ENCODE measurements at regions not wholly inside any gene's neighbourhood (a gene's known extent, or its start where the extent isn't known, plus 50 kb on each side); places are given as distances from the start of the nearest gene placed in this dataset.

DNA sequence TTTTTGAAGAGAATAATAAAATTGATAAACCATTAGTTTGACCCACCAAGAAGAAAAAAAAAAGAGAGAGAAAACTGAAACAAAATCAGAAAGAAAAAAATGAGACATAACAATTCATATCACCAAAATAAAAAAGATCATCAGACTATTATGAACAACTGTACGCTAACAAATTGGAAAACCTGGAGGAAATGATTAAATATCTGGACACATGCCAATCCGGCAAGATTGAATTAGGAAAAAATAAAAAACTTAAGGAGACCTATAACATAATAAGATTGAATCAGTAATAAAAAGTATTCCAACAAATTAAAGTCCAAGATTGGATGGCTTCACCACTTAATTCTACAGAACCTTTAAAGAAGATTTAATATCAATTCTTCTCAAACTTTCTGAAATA, 136.7 kb downstream of the CASP12 start:
- Histone ChIP-seq H3K9me3 (ENCODE audit: insufficient read depth, low read depth, low read length) (no peaks in the 10 kb centered on the region), H3K4me1 (ENCODE audit: insufficient read depth, low read length) (no peaks in the 10 kb centered on the region), H3K4me2 (ENCODE audit: low read length) (no peak overlapping the region), H2AFZ (ENCODE audit: low read depth, low read length) (no peak overlapping the region), H3K79me2 (ENCODE audit: insufficient read depth, low read length) (no peaks in the 10 kb centered on the region), H3K9ac (ENCODE audit: low read length) (no peak overlapping the region), H4K20me1 (ENCODE audit: insufficient read depth, low read length) (no peaks in the 10 kb centered on the region), H3K27ac (ENCODE audit: low read depth, low read length) (no peak overlapping the region), H3K27me3 (ENCODE audit: insufficient read depth, low read length) (no peaks in the 10 kb centered on the region), H3K4me3 (ENCODE audit: insufficient read depth, low read depth, low read length) (no peak overlapping the region), H3K36me3 (ENCODE audit: insufficient read depth, low read length) (no peaks in the 10 kb centered on the region)
- Mint-ChIP-seq H3K9me3 (ENCODE audit: unreplicated experiment) (peaks cover 2% of the 10 kb centered on the region), H3K4me1 (ENCODE audit: low read depth, unreplicated experiment) (peaks cover 2% of the 10 kb centered on the region), H3K36me3 (ENCODE audit: low read depth, unreplicated experiment) (no peaks in the 10 kb centered on the region), H3K27me3 (ENCODE audit: low read depth, unreplicated experiment) (no peaks in the 10 kb centered on the region), H3K4me3 (ENCODE audit: unreplicated experiment) (no peak overlapping the region), H3K27ac (ENCODE audit: unreplicated experiment) (no peak overlapping the region)
- TF ChIP-seq, protein P1, sequence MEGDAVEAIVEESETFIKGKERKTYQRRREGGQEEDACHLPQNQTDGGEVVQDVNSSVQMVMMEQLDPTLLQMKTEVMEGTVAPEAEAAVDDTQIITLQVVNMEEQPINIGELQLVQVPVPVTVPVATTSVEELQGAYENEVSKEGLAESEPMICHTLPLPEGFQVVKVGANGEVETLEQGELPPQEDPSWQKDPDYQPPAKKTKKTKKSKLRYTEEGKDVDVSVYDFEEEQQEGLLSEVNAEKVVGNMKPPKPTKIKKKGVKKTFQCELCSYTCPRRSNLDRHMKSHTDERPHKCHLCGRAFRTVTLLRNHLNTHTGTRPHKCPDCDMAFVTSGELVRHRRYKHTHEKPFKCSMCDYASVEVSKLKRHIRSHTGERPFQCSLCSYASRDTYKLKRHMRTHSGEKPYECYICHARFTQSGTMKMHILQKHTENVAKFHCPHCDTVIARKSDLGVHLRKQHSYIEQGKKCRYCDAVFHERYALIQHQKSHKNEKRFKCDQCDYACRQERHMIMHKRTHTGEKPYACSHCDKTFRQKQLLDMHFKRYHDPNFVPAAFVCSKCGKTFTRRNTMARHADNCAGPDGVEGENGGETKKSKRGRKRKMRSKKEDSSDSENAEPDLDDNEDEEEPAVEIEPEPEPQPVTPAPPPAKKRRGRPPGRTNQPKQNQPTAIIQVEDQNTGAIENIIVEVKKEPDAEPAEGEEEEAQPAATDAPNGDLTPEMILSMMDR (IDR thresholded peaks at IDR 0.05; ENCODE audit: insufficient read depth, low read depth, low read length), result no peak
- no peak for TF ChIP-seq EZH2 (IDR thresholded peaks at IDR 0.05; ENCODE audit: insufficient read depth, low read length)
- DNase-seq (ENCODE audit: low read depth) (no peak), FAIRE-seq (no peak)

DNA sequence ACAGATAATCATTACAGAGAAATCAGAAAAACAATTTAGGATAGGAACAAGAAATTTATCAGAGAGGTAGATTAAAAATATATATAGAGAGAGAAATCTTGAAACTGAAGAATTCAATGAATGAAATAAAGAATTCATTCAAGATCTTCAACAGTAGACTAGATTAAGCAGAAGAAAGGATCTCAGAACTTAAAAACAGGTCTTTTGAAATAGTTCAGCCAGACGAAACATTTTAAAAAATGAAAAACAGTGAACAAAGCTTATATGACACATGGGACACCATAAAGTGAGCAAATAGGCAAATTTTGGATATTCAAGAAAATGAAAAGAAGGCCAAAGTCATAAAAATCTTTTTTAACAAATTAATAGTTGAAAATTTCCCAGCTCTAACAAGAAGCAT, 138.8 kb downstream of the CASP12 start:
- Histone ChIP-seq H3K79me2 (ENCODE audit: insufficient read depth, low read length) (no peaks in the 10 kb centered on the region), H3K4me1 (ENCODE audit: insufficient read depth, low read length) (no peaks in the 10 kb centered on the region), H3K9me3 (ENCODE audit: insufficient read depth, low read depth, low read length) (no peaks in the 10 kb centered on the region), H2AFZ (ENCODE audit: low read depth, low read length) (no peak overlapping the region), H3K9ac (ENCODE audit: low read length) (no peak overlapping the region), H3K36me3 (ENCODE audit: insufficient read depth, low read length) (no peaks in the 10 kb centered on the region), H3K27ac (ENCODE audit: low read depth, low read length) (no peak overlapping the region), H4K20me1 (ENCODE audit: insufficient read depth, low read length) (no peaks in the 10 kb centered on the region), H3K4me2 (ENCODE audit: low read length) (no peak overlapping the region), H3K27me3 (ENCODE audit: insufficient read depth, low read length) (no peaks in the 10 kb centered on the region), H3K4me3 (ENCODE audit: insufficient read depth, low read depth, low read length) (no peak overlapping the region)
- FAIRE-seq, result no peak
- peaks cover 2% of the 10 kb centered on the region for H3K9me3 Mint-ChIP-seq (ENCODE audit: unreplicated experiment)
- no peak overlapping the region for H3K4me3 Mint-ChIP-seq (ENCODE audit: unreplicated experiment)
- TF ChIP-seq, protein P1 (IDR thresholded peaks at IDR 0.05; ENCODE audit: insufficient read depth, low read depth, low read length), result no peak
- TF ChIP-seq EZH2 (IDR thresholded peaks at IDR 0.05; ENCODE audit: insufficient read depth, low read length), result no peak
- no peak for DNase-seq (ENCODE audit: low read depth)
- no peak overlapping the region for H3K27ac Mint-ChIP-seq (ENCODE audit: unreplicated experiment)
- no peaks in the 10 kb centered on the region for H3K27me3 Mint-ChIP-seq (ENCODE audit: low read depth, unreplicated experiment)
- no peaks in the 10 kb centered on the region for H3K4me1 Mint-ChIP-seq (ENCODE audit: low read depth, unreplicated experiment)
- H3K36me3 Mint-ChIP-seq (ENCODE audit: low read depth, unreplicated experiment), result no peaks in the 10 kb centered on the region

GRCh38 chr11:104738918-104739317, 159.3 kb downstream of the CASP12 start:
- Mint-ChIP-seq H3K27ac (ENCODE audit: unreplicated experiment) (no peak overlapping the region), H3K4me3 (ENCODE audit: unreplicated experiment) (no peak overlapping the region), H3K9me3 (ENCODE audit: unreplicated experiment) (no peaks in the 10 kb centered on the region), H3K4me1 (ENCODE audit: low read depth, unreplicated experiment) (no peaks in the 10 kb centered on the region), H3K36me3 (ENCODE audit: low read depth, unreplicated experiment) (no peaks in the 10 kb centered on the region), H3K27me3 (ENCODE audit: low read depth, unreplicated experiment) (no peaks in the 10 kb centered on the region)
- Histone ChIP-seq H2AFZ (ENCODE audit: low read depth, low read length) (no peak overlapping the region), H3K4me3 (ENCODE audit: insufficient read depth, low read depth, low read length) (no peak overlapping the region), H3K36me3 (ENCODE audit: insufficient read depth, low read length) (no peaks in the 10 kb centered on the region), H3K27me3 (ENCODE audit: insufficient read depth, low read length) (no peaks in the 10 kb centered on the region), H3K4me2 (ENCODE audit: low read length) (no peak overlapping the region), H3K4me1 (ENCODE audit: insufficient read depth, low read length) (no peaks in the 10 kb centered on the region), H3K79me2 (ENCODE audit: insufficient read depth, low read length) (no peaks in the 10 kb centered on the region), H3K27ac (ENCODE audit: low read depth, low read length) (no peak overlapping the region), H3K9me3 (ENCODE audit: insufficient read depth, low read depth, low read length) (no peaks in the 10 kb centered on the region), H4K20me1 (ENCODE audit: insufficient read depth, low read length) (no peaks in the 10 kb centered on the region), H3K9ac (ENCODE audit: low read length) (no peak overlapping the region)
- DNase-seq (ENCODE audit: low read depth) (no peak), FAIRE-seq (no peak)
- TF ChIP-seq, protein P1 (IDR thresholded peaks at IDR 0.05; ENCODE audit: insufficient read depth, low read depth, low read length), result no peak
- no peak for TF ChIP-seq EZH2 (IDR thresholded peaks at IDR 0.05; ENCODE audit: insufficient read depth, low read length)
